ENCODE measurements at regions not wholly inside any gene's neighbourhood (a gene's known extent, or its start where the extent isn't known, plus 50 kb on each side); places are given as distances from the start of the nearest gene placed in this dataset.
"Not testable (repeated sequence)": the region's sequence is repeated elsewhere in the genome, so short reads cannot be mapped to it uniquely, and the experiment has no call there.

DNA sequence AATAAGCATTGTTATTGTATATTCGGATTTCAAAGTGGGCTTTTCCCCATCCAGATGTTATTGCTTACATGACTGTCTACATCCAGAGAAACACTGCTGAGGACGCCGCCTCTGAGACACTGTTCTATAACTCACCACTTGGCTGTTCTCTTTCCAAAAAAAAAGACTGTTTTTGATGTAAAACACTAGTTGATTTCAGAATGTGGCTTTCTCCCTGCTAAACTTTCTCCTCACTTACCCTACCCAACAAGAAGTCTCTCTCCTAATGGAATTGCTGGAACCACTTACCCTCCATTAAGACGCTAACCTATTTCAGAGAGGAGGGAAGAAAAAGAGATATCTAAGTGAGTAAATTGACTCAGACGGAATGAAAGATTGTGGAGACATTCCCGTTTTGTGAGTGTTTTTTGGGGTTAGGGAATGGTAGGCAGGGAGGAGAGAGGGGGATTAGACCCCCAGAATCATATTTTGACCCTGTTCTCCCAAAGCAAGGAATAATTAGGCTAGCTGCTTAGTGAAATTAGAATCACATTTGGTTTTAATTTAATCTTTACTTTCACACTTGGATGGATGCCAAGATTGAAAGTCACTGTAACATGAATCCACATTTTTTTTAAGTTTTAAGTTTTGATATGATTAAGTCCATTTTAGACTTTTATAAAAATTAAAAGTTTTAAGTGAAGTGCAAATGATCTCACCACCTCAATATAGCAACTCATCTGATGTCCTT, 174.9 kb downstream of the CHIC2 start:
- H3K4me3 ChIP-seq (ENCODE audit: low read length), result no peak overlapping the region
- no peaks in the 10 kb centered on the region for H3K9me3 ChIP-seq (ENCODE audit: low read length)
- no peaks in the 10 kb centered on the region for H3K4me1 ChIP-seq (ENCODE audit: insufficient read depth, low read length)
- no peak overlapping the region for H2AFZ ChIP-seq (ENCODE audit: low read depth, low read length)
- peaks cover 6% of the 10 kb centered on the region for H3K27me3 ChIP-seq (ENCODE audit: insufficient read depth, low read length)
- H3K36me3 ChIP-seq (ENCODE audit: insufficient read depth, low read length), result no peaks in the 10 kb centered on the region

DNA sequence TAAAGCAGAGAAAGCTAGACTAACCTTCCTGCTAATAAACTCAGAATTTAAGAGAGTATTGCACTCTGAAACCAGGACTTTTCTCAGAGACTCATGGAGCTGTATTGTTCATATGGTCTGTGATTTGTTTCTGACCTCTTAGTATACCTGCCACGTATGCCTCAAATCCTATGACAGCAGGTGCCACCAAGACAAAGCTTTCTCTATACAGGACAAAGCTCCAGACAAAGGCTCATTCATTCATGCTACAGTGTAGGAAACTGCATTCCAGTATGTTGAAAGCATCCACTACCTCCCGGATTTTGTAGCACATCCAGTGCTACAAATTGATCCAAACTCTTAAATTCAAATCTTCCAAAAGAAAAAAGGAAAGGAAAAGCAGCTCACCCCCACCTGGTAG, 178.3 kb downstream of the CHIC2 start:
- H3K4me3 ChIP-seq (ENCODE audit: low read length), result no peak overlapping the region
- H3K4me1 ChIP-seq (ENCODE audit: insufficient read depth, low read length), result no peaks in the 10 kb centered on the region
- no peaks in the 10 kb centered on the region for H3K9me3 ChIP-seq (ENCODE audit: low read length)
- peaks cover 3% of the 10 kb centered on the region for H3K27me3 ChIP-seq (ENCODE audit: insufficient read depth, low read length)
- no peaks in the 10 kb centered on the region for H3K36me3 ChIP-seq (ENCODE audit: insufficient read depth, low read length)
- no peak overlapping the region for H2AFZ ChIP-seq (ENCODE audit: low read depth, low read length)

DNA sequence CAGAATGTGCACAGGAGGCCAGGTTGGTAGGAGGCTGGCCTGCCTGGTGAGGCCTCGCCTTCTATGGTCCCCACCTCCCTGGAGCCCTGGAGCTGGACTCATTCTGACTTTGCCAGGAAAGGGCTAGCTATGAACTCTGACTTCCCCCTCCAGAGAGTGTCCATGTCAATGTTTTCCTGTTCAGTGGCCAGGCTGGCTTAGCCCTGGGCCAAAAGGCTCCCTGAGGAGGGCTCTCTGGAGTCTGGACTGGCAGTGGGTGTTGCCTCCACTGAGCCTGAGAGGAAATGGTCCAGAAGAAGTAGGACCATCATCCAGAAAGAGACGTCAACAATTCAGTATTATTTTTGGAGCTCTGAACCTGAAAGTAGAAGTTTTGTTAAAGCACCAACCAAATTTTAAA, 178.7 kb downstream of the CHIC2 start:
- H3K4me1 ChIP-seq (ENCODE audit: insufficient read depth, low read length), result no peaks in the 10 kb centered on the region
- H3K27me3 ChIP-seq (ENCODE audit: insufficient read depth, low read length), result peaks cover 3% of the 10 kb centered on the region
- no peak overlapping the region for H3K4me3 ChIP-seq (ENCODE audit: low read length)

DNA sequence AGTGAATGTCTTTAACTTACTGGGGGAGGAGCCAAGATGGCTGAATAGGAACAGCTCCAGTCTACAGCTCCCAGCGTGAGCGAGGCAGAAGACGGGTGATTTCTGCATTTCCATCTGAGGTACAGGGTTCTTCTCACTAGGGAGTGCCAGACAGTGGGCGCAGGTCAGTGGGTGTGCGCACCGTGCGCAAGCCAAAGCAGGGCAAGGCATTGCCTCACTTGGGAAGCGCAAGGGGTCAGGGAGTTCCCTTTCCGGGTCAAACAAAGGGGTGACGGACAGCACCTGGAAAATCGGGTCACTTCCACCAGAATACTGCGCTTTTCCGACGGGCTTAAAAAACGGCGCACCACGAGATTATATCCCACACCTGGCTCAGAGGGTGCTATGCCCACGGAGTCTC, 187.3 kb downstream of the CHIC2 start:
- not testable (repeated sequence) for H3K4me3 ChIP-seq (ENCODE audit: low read length); H3K9me3 ChIP-seq (ENCODE audit: low read length); H3K4me1 ChIP-seq (ENCODE audit: insufficient read depth, low read length)

More for the DNA sequence above, 178.7 kb downstream of the CHIC2 start:
- Histone ChIP-seq H3K9me3 (ENCODE audit: low read length) (no peaks in the 10 kb centered on the region), H3K36me3 (ENCODE audit: insufficient read depth, low read length) (no peaks in the 10 kb centered on the region), H2AFZ (ENCODE audit: low read depth, low read length) (no peak overlapping the region)

DNA sequence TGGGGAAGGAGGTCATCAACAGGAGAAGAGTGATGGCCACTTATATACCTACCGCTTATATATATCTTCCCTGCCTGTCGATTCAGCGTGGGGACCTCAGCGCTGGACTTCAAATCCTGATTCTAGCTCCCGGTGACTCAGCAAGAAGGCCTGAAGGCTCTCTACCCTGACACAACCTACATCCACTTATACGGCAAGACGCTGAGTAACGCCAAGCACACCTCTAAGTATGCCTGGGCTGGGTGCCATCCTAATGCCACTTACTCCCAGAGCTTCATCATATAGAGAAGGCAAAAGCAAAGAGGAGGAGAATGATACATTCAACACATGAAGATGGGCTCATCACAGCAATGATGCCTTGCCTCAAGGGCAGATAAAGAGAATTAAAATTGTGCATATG, 198.3 kb downstream of the CHIC2 start:
- Histone ChIP-seq H3K9me3 (ENCODE audit: low read length) (no peaks in the 10 kb centered on the region), H3K27me3 (ENCODE audit: insufficient read depth, low read length) (no peaks in the 10 kb centered on the region), H3K4me1 (ENCODE audit: insufficient read depth, low read length) (no peaks in the 10 kb centered on the region)

More for the DNA sequence above, 187.3 kb downstream of the CHIC2 start:
- not testable (repeated sequence) for H3K27me3 ChIP-seq (ENCODE audit: insufficient read depth, low read length); H3K36me3 ChIP-seq (ENCODE audit: insufficient read depth, low read length); H2AFZ ChIP-seq (ENCODE audit: low read depth, low read length)

DNA sequence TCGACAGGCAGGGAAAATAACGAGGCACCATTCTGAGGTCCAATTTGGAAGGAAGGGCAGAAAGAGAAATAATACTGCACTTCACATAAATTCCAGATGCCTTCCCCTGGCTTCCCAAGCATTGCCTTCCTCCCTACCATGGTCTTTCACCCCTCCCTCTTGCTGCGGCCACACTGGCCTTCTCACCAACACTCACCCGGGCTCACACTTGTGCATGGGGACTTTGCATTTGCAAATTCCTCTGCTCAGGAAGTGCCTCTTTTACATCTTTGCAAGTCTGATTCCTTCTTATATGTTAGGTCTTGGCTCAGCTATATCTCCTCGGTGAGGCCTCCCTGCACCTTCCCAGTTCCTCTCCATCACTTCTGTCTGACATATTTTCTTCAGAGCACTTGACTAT, 199.4 kb downstream of the CHIC2 start:
- H3K36me3 ChIP-seq (ENCODE audit: insufficient read depth, low read length), result no peaks in the 10 kb centered on the region
- H3K9me3 ChIP-seq (ENCODE audit: low read length), result no peaks in the 10 kb centered on the region
- H3K27me3 ChIP-seq (ENCODE audit: insufficient read depth, low read length), result no peaks in the 10 kb centered on the region

More for the DNA sequence above, 198.3 kb downstream of the CHIC2 start:
- Histone ChIP-seq H3K36me3 (ENCODE audit: insufficient read depth, low read length) (no peaks in the 10 kb centered on the region), H2AFZ (ENCODE audit: low read depth, low read length) (no peak overlapping the region), H3K4me3 (ENCODE audit: low read length) (no peak overlapping the region)

DNA sequence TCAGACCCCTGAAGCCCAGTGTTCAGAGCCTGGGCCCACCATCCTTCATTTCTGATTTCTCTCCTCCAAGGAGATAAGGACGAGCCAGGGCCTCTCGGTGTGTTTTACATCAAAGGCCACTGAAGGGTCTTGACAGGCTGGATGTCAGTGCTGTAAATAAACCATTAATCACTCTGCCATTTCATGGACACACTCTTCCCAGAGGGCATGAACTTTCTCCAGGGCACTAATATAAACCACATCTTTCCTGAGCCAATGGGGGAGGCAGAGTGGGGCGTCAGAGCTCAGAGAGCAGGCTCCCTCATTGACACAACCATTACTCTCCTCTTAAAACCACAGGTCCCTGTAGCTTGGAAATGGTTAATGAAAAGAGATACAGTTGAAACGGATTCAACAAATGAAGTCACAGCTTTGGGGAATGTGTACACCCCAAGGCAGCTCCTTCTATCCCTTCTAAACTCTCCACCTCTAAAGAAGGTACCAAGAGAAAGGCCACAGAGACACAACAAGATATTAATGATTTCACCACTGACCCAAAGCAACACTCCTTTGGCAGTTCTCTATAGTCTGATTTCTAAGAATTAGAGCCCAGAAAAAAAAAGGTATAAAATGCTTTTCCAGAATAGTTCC, 200.6 kb downstream of the CHIC2 start:
- H2AFZ ChIP-seq (ENCODE audit: low read depth, low read length), result no peak overlapping the region
- H3K27me3 ChIP-seq (ENCODE audit: insufficient read depth, low read length), result no peaks in the 10 kb centered on the region
- H3K36me3 ChIP-seq (ENCODE audit: insufficient read depth, low read length), result no peaks in the 10 kb centered on the region
- no peaks in the 10 kb centered on the region for H3K9me3 ChIP-seq (ENCODE audit: low read length)
- H3K4me3 ChIP-seq (ENCODE audit: low read length), result no peak overlapping the region
- no peaks in the 10 kb centered on the region for H3K4me1 ChIP-seq (ENCODE audit: insufficient read depth, low read length)

More for the DNA sequence above, 199.4 kb downstream of the CHIC2 start:
- no peak overlapping the region for H3K4me3 ChIP-seq (ENCODE audit: low read length)
- no peak overlapping the region for H2AFZ ChIP-seq (ENCODE audit: low read depth, low read length)
- no peaks in the 10 kb centered on the region for H3K4me1 ChIP-seq (ENCODE audit: insufficient read depth, low read length)

DNA sequence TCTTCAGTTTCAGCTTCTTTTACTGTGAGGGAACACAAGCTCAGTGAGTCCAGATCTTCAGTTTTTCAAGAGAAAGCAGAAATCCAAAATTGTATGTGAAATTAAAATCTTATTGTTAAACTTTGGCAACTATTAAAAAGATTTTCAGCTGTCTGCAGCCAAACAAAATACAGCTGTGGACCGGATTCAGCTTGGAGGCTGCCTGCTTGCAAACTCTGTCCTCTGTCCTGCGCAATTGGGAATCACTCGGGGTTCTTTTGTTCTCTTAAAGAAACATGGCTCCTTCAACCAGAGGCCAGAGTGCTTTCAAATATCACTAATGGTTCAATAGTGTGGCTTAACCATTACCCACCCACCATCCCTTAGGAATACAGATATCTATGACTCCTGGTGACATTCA, 201.2 kb downstream of the CHIC2 start:
- Histone ChIP-seq H3K4me3 (ENCODE audit: low read length) (no peak overlapping the region), H3K36me3 (ENCODE audit: insufficient read depth, low read length) (no peaks in the 10 kb centered on the region), H3K27me3 (ENCODE audit: insufficient read depth, low read length) (no peaks in the 10 kb centered on the region), H2AFZ (ENCODE audit: low read depth, low read length) (no peak overlapping the region), H3K4me1 (ENCODE audit: insufficient read depth, low read length) (no peaks in the 10 kb centered on the region), H3K9me3 (ENCODE audit: low read length) (no peaks in the 10 kb centered on the region)

DNA sequence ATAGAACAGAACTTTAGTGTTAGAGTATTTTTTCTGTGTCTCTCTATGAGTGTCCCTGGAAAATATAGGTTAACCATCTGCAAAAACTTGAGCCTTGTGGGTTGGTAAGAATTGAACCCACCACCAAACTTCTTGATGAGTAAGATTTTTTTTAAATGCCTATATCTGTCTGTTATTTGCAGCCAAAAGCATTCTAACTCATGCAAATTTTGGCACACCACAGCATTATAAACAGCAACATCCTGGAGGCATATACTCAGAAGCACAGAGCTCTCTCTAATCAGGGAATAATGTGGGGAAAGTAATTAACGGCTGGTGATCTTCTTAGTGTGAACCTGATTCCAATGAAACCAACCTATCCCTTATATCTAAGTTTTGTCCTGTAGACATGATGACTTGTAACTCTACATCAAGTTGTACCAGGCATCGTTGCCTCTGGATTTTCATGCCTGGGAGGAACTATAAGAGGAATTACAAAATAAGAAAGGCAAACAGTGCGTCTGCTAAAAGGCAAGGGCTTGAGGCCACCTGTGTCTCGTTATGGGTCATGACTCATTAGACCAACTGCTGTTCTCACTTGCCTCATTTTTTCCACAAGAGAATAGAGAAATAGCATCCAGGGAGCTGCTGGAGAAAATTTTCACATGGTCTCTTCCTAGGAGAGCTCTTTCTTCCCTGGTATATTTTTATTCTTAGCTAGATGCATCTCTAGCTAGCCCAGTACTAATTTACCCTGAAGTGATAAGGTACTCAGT, 202.4 kb downstream of the CHIC2 start:
- H3K4me3 ChIP-seq (ENCODE audit: low read length), result no peak overlapping the region
- no peaks in the 10 kb centered on the region for H3K36me3 ChIP-seq (ENCODE audit: insufficient read depth, low read length)
- no peaks in the 10 kb centered on the region for H3K4me1 ChIP-seq (ENCODE audit: insufficient read depth, low read length)
- no peaks in the 10 kb centered on the region for H3K27me3 ChIP-seq (ENCODE audit: insufficient read depth, low read length)
- H3K9me3 ChIP-seq (ENCODE audit: low read length), result no peaks in the 10 kb centered on the region
- no peak overlapping the region for H2AFZ ChIP-seq (ENCODE audit: low read depth, low read length)

DNA sequence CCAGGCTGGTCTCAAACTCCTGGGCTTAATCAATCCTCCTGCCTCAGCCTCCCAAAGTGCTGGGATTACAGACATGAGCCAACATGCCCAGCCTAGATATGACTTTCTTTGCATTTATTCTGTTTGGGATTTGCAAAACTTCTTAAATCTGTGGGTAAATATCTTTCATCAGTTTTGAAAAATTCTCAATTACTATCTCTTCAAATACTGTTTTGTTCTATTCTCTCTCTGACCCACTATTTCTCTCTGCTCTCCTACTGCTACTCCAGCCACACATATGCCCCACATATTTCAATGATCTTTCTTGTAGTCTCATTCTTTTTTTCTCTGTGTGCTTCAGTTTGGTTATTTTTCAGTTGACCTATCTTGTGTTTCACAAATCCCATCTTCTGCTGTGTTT, 205.1 kb downstream of the CHIC2 start:
- Histone ChIP-seq H3K9me3 (ENCODE audit: low read length) (no peaks in the 10 kb centered on the region), H2AFZ (ENCODE audit: low read depth, low read length) (no peak overlapping the region), H3K4me1 (ENCODE audit: insufficient read depth, low read length) (no peaks in the 10 kb centered on the region), H3K4me3 (ENCODE audit: low read length) (no peak overlapping the region), H3K36me3 (ENCODE audit: insufficient read depth, low read length) (no peaks in the 10 kb centered on the region), H3K27me3 (ENCODE audit: insufficient read depth, low read length) (no peaks in the 10 kb centered on the region)

DNA sequence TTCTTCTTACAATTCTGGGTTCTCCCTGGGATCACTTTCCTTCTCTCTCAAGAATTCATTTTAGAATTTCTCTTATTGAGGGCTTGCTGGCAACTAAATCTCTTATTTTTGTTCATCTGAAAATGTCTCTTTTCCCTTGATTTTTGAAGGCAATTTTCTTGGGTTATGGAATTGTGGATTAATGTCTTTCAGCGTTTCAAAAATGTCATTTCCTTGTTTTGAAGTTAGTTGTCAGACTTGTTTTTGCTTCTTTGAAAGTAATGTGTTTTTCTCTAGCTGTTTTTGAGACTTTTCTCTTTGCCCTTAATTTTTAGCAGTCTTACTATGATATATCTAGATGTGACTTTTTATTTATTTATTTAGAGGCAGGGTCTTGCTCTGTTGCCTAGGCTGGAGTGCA, 205.7 kb downstream of the CHIC2 start:
- Histone ChIP-seq H3K27me3 (ENCODE audit: insufficient read depth, low read length) (no peaks in the 10 kb centered on the region), H2AFZ (ENCODE audit: low read depth, low read length) (no peak overlapping the region), H3K4me1 (ENCODE audit: insufficient read depth, low read length) (no peaks in the 10 kb centered on the region), H3K36me3 (ENCODE audit: insufficient read depth, low read length) (no peaks in the 10 kb centered on the region), H3K4me3 (ENCODE audit: low read length) (no peak overlapping the region), H3K9me3 (ENCODE audit: low read length) (no peaks in the 10 kb centered on the region)

DNA sequence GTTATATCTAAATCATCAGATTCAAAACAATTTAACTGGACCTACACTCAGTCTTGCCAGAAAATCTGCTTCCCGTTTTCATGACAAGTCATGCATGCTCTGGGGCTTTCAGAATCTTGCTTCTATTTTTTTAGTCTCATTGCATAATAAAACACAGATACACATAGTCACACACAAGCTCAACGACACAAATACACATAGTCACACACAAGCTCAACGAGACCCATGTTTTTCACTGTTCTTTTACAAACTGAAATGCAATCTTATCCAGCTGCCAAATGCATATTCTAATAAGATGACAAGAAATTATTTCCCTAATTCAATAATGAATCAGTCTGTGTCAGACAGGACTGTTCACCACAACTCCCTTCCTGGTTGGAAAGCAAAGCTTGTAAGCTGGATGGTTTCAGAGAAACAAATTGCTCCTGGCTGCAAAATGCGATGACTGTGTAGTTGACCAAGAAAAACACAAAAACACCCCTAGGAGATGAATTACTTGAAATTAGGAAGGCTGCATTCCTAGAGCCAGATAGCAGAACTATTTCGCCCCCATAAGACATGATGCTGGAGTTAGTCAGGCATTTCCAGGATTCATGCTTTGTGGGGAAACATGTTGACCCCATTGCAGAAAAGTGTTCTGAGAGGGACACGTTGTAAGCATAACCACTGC, 208.7 kb downstream of the CHIC2 start:
- no peak overlapping the region for H2AFZ ChIP-seq (ENCODE audit: low read depth, low read length)
- H3K4me1 ChIP-seq (ENCODE audit: insufficient read depth, low read length), result no peaks in the 10 kb centered on the region
- H3K36me3 ChIP-seq (ENCODE audit: insufficient read depth, low read length), result no peaks in the 10 kb centered on the region
- no peak overlapping the region for H3K4me3 ChIP-seq (ENCODE audit: low read length)
- H3K9me3 ChIP-seq (ENCODE audit: low read length), result no peaks in the 10 kb centered on the region
- no peaks in the 10 kb centered on the region for H3K27me3 ChIP-seq (ENCODE audit: insufficient read depth, low read length)

DNA sequence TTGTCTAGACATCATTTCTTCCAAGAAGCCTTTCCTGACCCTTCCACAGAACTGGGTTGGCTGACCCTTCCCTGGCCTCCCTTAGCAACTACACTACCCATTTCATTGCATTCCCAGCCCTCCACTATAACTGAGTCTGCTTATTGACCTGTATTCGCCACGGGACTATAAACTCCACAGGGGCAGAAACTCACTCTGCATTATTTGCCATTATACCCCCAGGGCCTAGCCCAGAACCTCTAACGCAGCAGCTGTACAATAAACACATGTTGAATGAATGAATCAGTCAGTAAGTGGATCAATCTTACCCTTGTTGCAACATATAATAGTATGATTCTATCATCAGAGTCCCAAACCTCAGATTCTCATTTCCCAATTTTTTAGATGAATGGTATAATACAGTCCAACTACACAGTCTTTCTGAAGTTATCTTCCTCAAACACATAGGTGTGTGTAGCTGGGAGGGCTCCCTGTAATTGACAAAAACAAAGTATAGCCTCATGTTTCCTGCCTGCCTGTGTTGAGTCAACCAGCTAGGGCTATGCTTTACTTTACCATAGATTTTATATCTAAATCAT, 209.3 kb downstream of the CHIC2 start:
- H3K27me3 ChIP-seq (ENCODE audit: insufficient read depth, low read length), result no peaks in the 10 kb centered on the region
- no peak overlapping the region for H2AFZ ChIP-seq (ENCODE audit: low read depth, low read length)
- H3K36me3 ChIP-seq (ENCODE audit: insufficient read depth, low read length), result no peaks in the 10 kb centered on the region
- no peak overlapping the region for H3K4me3 ChIP-seq (ENCODE audit: low read length)
- H3K9me3 ChIP-seq (ENCODE audit: low read length), result no peaks in the 10 kb centered on the region
- no peaks in the 10 kb centered on the region for H3K4me1 ChIP-seq (ENCODE audit: insufficient read depth, low read length)
